Thoracic aorta (tissue), 2 donors: ENCODE measurements at regions not wholly inside any gene's neighbourhood (a gene's known extent, or its start where the extent isn't known, plus 50 kb on each side); places are given as distances from the start of the nearest gene placed in this dataset.

Experiments used
- ATAC-seq: fragments of 150-250 bp; one replicate; pipeline ENCODE4 v1.8.0; 2017; ENCODE audit warnings: low read depth; ENCODE audit not compliant: insufficient number of reproducible peaks, low FRiP score
- DNase-seq: peaks from one replicate; pipeline ENCODE4 v3.0.0-alpha.2; 2020; ENCODE audit warnings: low spot score
- H3K27ac ChIP-seq, 2 donors: fragments of 200-600 bp; sonication (generic); 1 replicate in 1 of 2; 2 replicates in 1 of 2; pipeline ENCODE4 v1.5.1; 2016; ENCODE audit warnings: mild to moderate bottlenecking in 2 of 2, moderate library complexity in 2 of 2
- H3K27me3 ChIP-seq: fragments of 200-600 bp; sonication (generic); replicated peaks from 2 replicates; pipeline ENCODE4 v1.6.0; 2016; ENCODE audit warnings: mild to moderate bottlenecking; ENCODE audit not compliant: insufficient read depth
- H3K36me3 ChIP-seq: fragments of 200-600 bp; sonication (generic); one replicate; pipeline ENCODE4 v1.5.1; 2016
- H3K4me1 ChIP-seq, 2 donors: fragments of 200-600 bp; sonication (generic); 1 replicate in 1 of 2; 2 replicates in 1 of 2; pipeline versions ENCODE4 v1.5.1 to v1.6.0; 2016; ENCODE audit warnings: low read depth in 2 of 2, mild to moderate bottlenecking in 1 of 2; ENCODE audit not compliant: control insufficient read depth in 1 of 2
- H3K4me3 ChIP-seq: fragments of 200-600 bp; sonication (generic); 2 replicates; pipeline ENCODE4 v1.5.1; 2016; ENCODE audit warnings: mild to moderate bottlenecking
- H3K9me3 ChIP-seq: fragments of 200-600 bp; sonication (generic); 2 replicates; pipeline ENCODE4 v1.5.1; 2016
- CTCF ChIP-seq: fragments of 200-600 bp; sonication (generic); IDR thresholded peaks from one replicate; pipeline ENCODE4 v1.5.1; 2019; ENCODE audit warnings: antibody characterized with exemption

GRCh38 chr7:109386959-109387358, 817.3 kb downstream of the DNAJB9 start:
- Histone ChIP-seq H3K27me3 (no peaks in the 10 kb centered on the region), H3K36me3 (no peaks in the 10 kb centered on the region), H3K9me3 (no peaks in the 10 kb centered on the region), H3K4me3 (no peak overlapping the region), H3K27ac (no peak overlapping the region), H3K4me1 (no peaks in the 10 kb centered on the region)
- no peak for ATAC-seq
- no peak for DNase-seq
- no peak for TF ChIP-seq CTCF

- Histone ChIP-seq H3K9me3 (no peaks in the 10 kb centered on the region), H3K4me1 (no peaks in the 10 kb centered on the region), H3K27me3 (no peaks in the 10 kb centered on the region), H3K27ac (no peak overlapping the region), H3K36me3 (no peaks in the 10 kb centered on the region), H3K4me3 (no peak overlapping the region)
- no peak for TF ChIP-seq CTCF
- DNase-seq (no peak), ATAC-seq (no peak)
Measured at GRCh38 chr7:109387530-109387929, 817.9 kb downstream of the DNAJB9 start.

- no peak overlapping the region for H3K4me3 ChIP-seq
- no peak for ATAC-seq
- DNase-seq = no peak
- H3K36me3 ChIP-seq = no peaks in the 10 kb centered on the region
- TF ChIP-seq CTCF = no peak
- no peaks in the 10 kb centered on the region for H3K27me3 ChIP-seq
- no peak overlapping the region for H3K27ac ChIP-seq
- H3K4me1 ChIP-seq = no peaks in the 10 kb centered on the region
- H3K9me3 ChIP-seq = no peaks in the 10 kb centered on the region
Measured at GRCh38 chr7:109391240-109391639, 821.6 kb downstream of the DNAJB9 start.

GRCh38 chr7:109402107-109402506, 832.4 kb downstream of the DNAJB9 start:
- Histone ChIP-seq H3K4me1 (no peaks in the 10 kb centered on the region), H3K27me3 (no peaks in the 10 kb centered on the region), H3K9me3 (no peaks in the 10 kb centered on the region), H3K27ac (no peak overlapping the region), H3K4me3 (no peak overlapping the region), H3K36me3 (no peaks in the 10 kb centered on the region)
- DNase-seq = no peak
- no peak for TF ChIP-seq CTCF
- ATAC-seq = no peak

- Histone ChIP-seq H3K27me3 (no peaks in the 10 kb centered on the region), H3K36me3 (no peaks in the 10 kb centered on the region), H3K4me1 (no peaks in the 10 kb centered on the region), H3K4me3 (no peak overlapping the region), H3K27ac (no peak overlapping the region), H3K9me3 (no peaks in the 10 kb centered on the region)
- DNase-seq (no peak), ATAC-seq (no peak)
- no peak for TF ChIP-seq CTCF
Measured at GRCh38 chr7:109407756-109408155, 838.1 kb downstream of the DNAJB9 start.
